B cell (primary cell): ENCODE measurements at regions not wholly inside any gene's neighbourhood (a gene's known extent, or its start where the extent isn't known, plus 50 kb on each side); places are given as distances from the start of the nearest gene placed in this dataset.

Experiments
- ATAC-seq: fragments of 200-7000 bp; cut with Tn5 transposase; one replicate; pipeline ENCODE4 v1.10.0; 2021; ENCODE audit warnings: low read depth, mild to moderate bottlenecking, moderate number of reproducible peaks, moderate library complexity
- CTCF ChIA-PET: fragments of 350-600 bp; sonication (Branson Sonifier 250); formaldehyde crosslinking; loops from one replicate; lab custom pipeline; 2021; ENCODE audit warnings: antibody characterized with exemption, inconsistent platforms; lab: Charles Lee
- POLR2A ChIA-PET: fragments of 350-600 bp; sonication (Branson Sonifier 250); formaldehyde crosslinking; loops from one replicate; lab custom pipeline; 2021; ENCODE audit warnings: antibody characterized with exemption; lab: Charles Lee
- DNase-seq: peaks from one replicate; pipeline ENCODE4 v3.0.0; 2013
- H2AFZ ChIP-seq: 2 replicates; pipeline ENCODE4 v1.6.1; 2012; ENCODE audit warnings: mild to moderate bottlenecking, low read depth, low read length; ENCODE audit not compliant: insufficient read depth, poor library complexity, severe bottlenecking
- H3K27ac ChIP-seq, 2 donors: 1 replicate in 1 of 2; 2 replicates in 1 of 2; pipeline ENCODE4 v1.5.1; 2012 to 2013; ENCODE audit warnings: low read length in 2 of 2, mild to moderate bottlenecking in 2 of 2, moderate library complexity in 1 of 2
- H3K27me3 ChIP-seq, 4 experiments: fragments of 200-600 bp in 1 of 4; sonication (generic) in 1 of 4; replicated peaks in 1 of 4; 1 replicate in 2 of 4; 2 replicates in 2 of 4; pipeline versions ENCODE4 v1.6.1 to v1.7.0; 2013 to 2016; ENCODE audit warnings: low read length in 3 of 4, mild to moderate bottlenecking in 2 of 4, mixed read lengths in 1 of 4, moderate library complexity in 1 of 4; ENCODE audit not compliant: insufficient read depth in 4 of 4, control insufficient read depth in 3 of 4; ENCODE audit errors: control extremely low read depth in 1 of 4
- H3K36me3 ChIP-seq, 2 experiments: replicated peaks in 1 of 2; 1 replicate in 1 of 2; 2 replicates in 1 of 2; pipeline versions ENCODE4 v1.6.1 to v1.7.1; 2013; ENCODE audit warnings: low read length in 1 of 2; ENCODE audit not compliant: insufficient read depth in 2 of 2, control insufficient read depth in 1 of 2; ENCODE audit errors: control extremely low read depth in 1 of 2, extremely low read depth in 1 of 2
- H3K4me1 ChIP-seq, 2 donors: fragments of 200-600 bp in 1 of 2; sonication (generic) in 1 of 2; 1 replicate in 1 of 2; 2 replicates in 1 of 2; pipeline versions ENCODE4 v1.5.1 to v1.6.1; 2013 to 2017; ENCODE audit warnings: low read length in 2 of 2; ENCODE audit not compliant: control insufficient read depth in 2 of 2, insufficient read depth in 2 of 2
- H3K4me2 ChIP-seq: replicated peaks from 2 replicates; pipeline ENCODE3; 2012; ENCODE audit warnings: mild to moderate bottlenecking, low read depth, low read length; ENCODE audit not compliant: poor library complexity, severe bottlenecking
- H3K4me3 ChIP-seq, 5 experiments: fragments of 200-600 bp in 1 of 5; sonication (generic) in 1 of 5; 1 replicate in 3 of 5; 2 replicates in 2 of 5; pipeline versions ENCODE4 v1.5.1 to v1.7.0; 2011 to 2016; ENCODE audit warnings: low read length in 4 of 5, mild to moderate bottlenecking in 4 of 5, low read depth in 2 of 5, control low read depth in 1 of 5, moderate library complexity in 1 of 5; ENCODE audit not compliant: insufficient read depth in 1 of 5; ENCODE audit errors: control extremely low read depth in 1 of 5, extremely low read depth in 1 of 5
- H3K79me2 ChIP-seq: fragments of 200-600 bp; sonication (generic); one replicate; pipeline ENCODE4 v1.6.0; 2016; ENCODE audit warnings: low read length; ENCODE audit not compliant: control insufficient read depth, insufficient read depth
- H3K9ac ChIP-seq: fragments of 200-600 bp; sonication (generic); 2 replicates; pipeline ENCODE4 v1.6.1; 2017; ENCODE audit warnings: mild to moderate bottlenecking, low read length, moderate library complexity
- H3K9me3 ChIP-seq, 3 donors: one replicate each; pipeline versions ENCODE4 v1.6.1 to v1.7.1; 2013; ENCODE audit warnings: low read length in 2 of 3; ENCODE audit not compliant: control insufficient read depth in 2 of 3, insufficient read depth in 1 of 3; ENCODE audit errors: control extremely low read depth in 1 of 3
- H4K20me1 ChIP-seq: 2 replicates; pipeline ENCODE4 v1.6.0; 2012; ENCODE audit warnings: mild to moderate bottlenecking, low read length; ENCODE audit not compliant: insufficient read depth, control insufficient read depth, poor library complexity, severe bottlenecking
- H3K27ac Mint-ChIP-seq: one replicate; pipeline ENCODE4 v1.8.0; 2021; ENCODE audit warnings: mixed read lengths
- H3K27me3 Mint-ChIP-seq: one replicate; pipeline ENCODE4 v1.8.0; 2021; ENCODE audit warnings: mixed read lengths
- H3K4me1 Mint-ChIP-seq: one replicate; pipeline ENCODE4 v1.8.0; 2021; ENCODE audit warnings: mixed read lengths
- H3K4me3 Mint-ChIP-seq: one replicate; pipeline ENCODE4 v1.8.0; 2021; ENCODE audit warnings: mixed read lengths
- H3K9me3 Mint-ChIP-seq: one replicate; pipeline ENCODE4 v1.8.0; 2022; ENCODE audit warnings: mixed read lengths; ENCODE audit not compliant: insufficient read depth
- CTCF ChIP-seq: fragments of 200-600 bp; IDR thresholded peaks from one replicate; pipeline ENCODE4 v1.8.0; 2022; ENCODE audit warnings: antibody characterized with exemption, mild to moderate bottlenecking
- EZH2 ChIP-seq: IDR thresholded peaks from 2 replicates; pipeline ENCODE4 v1.6.1; 2012; ENCODE audit warnings: borderline replicate concordance, low read depth, mild to moderate bottlenecking, moderate library complexity, low read length; ENCODE audit not compliant: insufficient read depth, poor library complexity, severe bottlenecking
- WGBS: methylation state at CpG from one replicate; pipeline ENCODE4 v1.1.5; 2013; ENCODE audit warnings: missing lambda C conversion rate; ENCODE audit not compliant: insufficient coverage; 5-methylcytosine and 5-hydroxymethylcytosine counted together
- intact Hi-C: fragments of 100-400 bp; cut with micrococcal nuclease; formaldehyde crosslinking; loops from one replicate; pipeline ENCODE4 v1.10.0; 2022

- no peak overlapping the region for H3K4me2 ChIP-seq
- no peak for ATAC-seq
- no peak overlapping the region for H3K9ac ChIP-seq
Measured at GRCh38 chr10:28130267-28130666, 131.4 kb upstream of the ODAD2 start.

GRCh38 chr10:28127881-28128280, 129.0 kb upstream of the ODAD2 start:
- Histone ChIP-seq H3K36me3 (no peaks in the 10 kb centered on the region), H3K27me3 (no peaks in the 10 kb centered on the region), H3K9me3 (no peaks in the 10 kb centered on the region), H3K4me3 (no peak overlapping the region), H3K79me2 (no peaks in the 10 kb centered on the region), H3K9ac (no peak overlapping the region), H3K4me2 (no peak overlapping the region), H3K27ac (no peak overlapping the region), H3K4me1 (no peaks in the 10 kb centered on the region), H4K20me1 (no peaks in the 10 kb centered on the region), H2AFZ (no peak overlapping the region)
- Mint-ChIP-seq H3K27ac (no peak overlapping the region), H3K4me3 (no peak overlapping the region), H3K4me1 (no peaks in the 10 kb centered on the region), H3K27me3 (no peaks in the 10 kb centered on the region), H3K9me3 (no peaks in the 10 kb centered on the region)
- intact Hi-C loops = no loop called here
- ATAC-seq (no peak), DNase-seq (no peak)
- ChIA-PET POLR2A (no interaction called here), CTCF (interaction anchor here (0.6 kb wide), 1 partner anchor 28 kb away, joined by 3 read pairs; no protein-coding TSS in a partner anchor)
- TF ChIP-seq EZH2 (no peak), CTCF (no peak)
- 96% methylated on average over 3 of the region's 3 CpGs for WGBS

More at GRCh38 chr10:28130267-28130666, 131.4 kb upstream of the ODAD2 start:
- Mint-ChIP-seq H3K27me3 (no peaks in the 10 kb centered on the region), H3K4me1 (no peaks in the 10 kb centered on the region), H3K27ac (no peak overlapping the region), H3K4me3 (no peak overlapping the region), H3K9me3 (peaks cover 6% of the 10 kb centered on the region)
- 80% methylated on average over 2 of the region's 3 CpGs for WGBS
- H3K27ac ChIP-seq = no peak overlapping the region
- no peaks in the 10 kb centered on the region for H3K27me3 ChIP-seq
- no peaks in the 10 kb centered on the region for H3K36me3 ChIP-seq
- no peak for TF ChIP-seq EZH2
- no peak for TF ChIP-seq CTCF
- ChIA-PET POLR2A (no interaction called here), CTCF (no interaction called here)
- H3K4me1 ChIP-seq = no peaks in the 10 kb centered on the region
- no peaks in the 10 kb centered on the region for H4K20me1 ChIP-seq
- H3K4me3 ChIP-seq = no peak overlapping the region
- no peaks in the 10 kb centered on the region for H3K9me3 ChIP-seq
- H2AFZ ChIP-seq = no peak overlapping the region
- intact Hi-C loops = no loop called here
- no peaks in the 10 kb centered on the region for H3K79me2 ChIP-seq
- DNase-seq = no peak
